H9 (cell line): ENCODE measurements at regions not wholly inside any gene's neighbourhood (a gene's known extent, or its start where the extent isn't known, plus 50 kb on each side); places are given as distances from the start of the nearest gene placed in this dataset.

Experiments
- DNase-seq: peaks from one replicate; pipeline ENCODE4 v3.0.0-alpha.2; 2017
- H2AFZ ChIP-seq: one replicate; pipeline ENCODE4 v1.6.1; 2013; ENCODE audit warnings: mild to moderate bottlenecking, low read length, control low read depth, moderate library complexity
- H2AK5ac ChIP-seq: 2 replicates; pipeline ENCODE4 v1.6.1; 2013; ENCODE audit warnings: low read length, control low read depth, mixed read lengths; ENCODE audit not compliant: insufficient read length
- H2BK120ac ChIP-seq: one replicate; pipeline ENCODE4 v1.6.1; 2013; ENCODE audit warnings: low read depth, mild to moderate bottlenecking, low read length, control low read depth, inconsistent platforms; ENCODE audit not compliant: poor library complexity, severe bottlenecking
- H2BK12ac ChIP-seq: 2 replicates; pipeline ENCODE4 v1.6.1; 2013; ENCODE audit warnings: low read length, control low read depth, mixed read lengths, low read depth; ENCODE audit not compliant: insufficient read length
- H2BK15ac ChIP-seq: 2 replicates; pipeline ENCODE4 v1.6.1; 2013; ENCODE audit warnings: low read depth, low read length, control low read depth
- H2BK20ac ChIP-seq: one replicate; pipeline ENCODE4 v1.6.1; 2013; ENCODE audit warnings: low read depth, mild to moderate bottlenecking, low read length, control low read depth, inconsistent platforms; ENCODE audit not compliant: poor library complexity, severe bottlenecking
- H2BK5ac ChIP-seq: 2 replicates; pipeline ENCODE4 v1.6.1; 2013; ENCODE audit warnings: low read length, control low read depth, mixed read lengths; ENCODE audit not compliant: insufficient read length
- H3K14ac ChIP-seq: 2 replicates; pipeline ENCODE4 v1.6.1; 2013; ENCODE audit warnings: low read length, control low read depth; ENCODE audit not compliant: insufficient read depth
- H3K18ac ChIP-seq: 2 replicates; pipeline ENCODE4 v1.6.1; 2013; ENCODE audit warnings: low read depth, mild to moderate bottlenecking, mixed read lengths, low read length, control low read depth; ENCODE audit not compliant: insufficient read length
- H3K23ac ChIP-seq: 2 replicates; pipeline ENCODE4 v1.6.1; 2013; ENCODE audit warnings: low read length, control low read depth, mixed read lengths, low read depth; ENCODE audit not compliant: insufficient read length
- H3K23me2 ChIP-seq: 2 replicates; pipeline ENCODE4 v1.6.1; 2013; ENCODE audit warnings: low read depth, mild to moderate bottlenecking, mixed read lengths, low read length, control low read depth; ENCODE audit not compliant: insufficient read length, poor library complexity, severe bottlenecking
- H3K27ac ChIP-seq: 2 replicates; pipeline ENCODE4 v1.5.1; 2013; ENCODE audit warnings: low read length, control low read depth, mixed read lengths, low read depth; ENCODE audit not compliant: insufficient read length
- H3K27me3 ChIP-seq: 2 replicates; pipeline ENCODE4 v1.6.1; 2013; ENCODE audit warnings: low read length, control low read depth, inconsistent platforms; ENCODE audit not compliant: insufficient read depth
- H3K4ac ChIP-seq: 2 replicates; pipeline ENCODE4 v1.6.1; 2013; ENCODE audit warnings: low read depth, mild to moderate bottlenecking, control low read depth, inconsistent platforms, low read length, moderate library complexity
- H3K4me1 ChIP-seq: 2 replicates; pipeline ENCODE4 v1.6.1; 2013; ENCODE audit warnings: low read length, control low read depth, inconsistent platforms; ENCODE audit not compliant: insufficient read depth
- H3K4me2 ChIP-seq: 2 replicates; pipeline ENCODE4 v1.6.1; 2013; ENCODE audit warnings: low read length, control low read depth, mixed read lengths; ENCODE audit not compliant: insufficient read length, insufficient read depth
- H3K56ac ChIP-seq: 2 replicates; pipeline ENCODE4 v1.6.1; 2013; ENCODE audit warnings: low read depth, mild to moderate bottlenecking, mixed read lengths, low read length, control low read depth; ENCODE audit not compliant: insufficient read length
- H3K79me1 ChIP-seq: 2 replicates; pipeline ENCODE4 v1.6.1; 2013; ENCODE audit warnings: low read depth, mild to moderate bottlenecking, moderate library complexity, low read length, control low read depth, inconsistent platforms; ENCODE audit not compliant: insufficient read depth, poor library complexity, severe bottlenecking
- H3K79me2 ChIP-seq: 2 replicates; pipeline ENCODE4 v1.6.1; 2013; ENCODE audit warnings: low read length, control low read depth, inconsistent platforms; ENCODE audit not compliant: insufficient read depth
- H3K9ac ChIP-seq: 2 replicates; pipeline ENCODE4 v1.6.1; 2013; ENCODE audit warnings: low read length, control low read depth, mixed read lengths; ENCODE audit not compliant: insufficient read length; ENCODE audit errors: extremely low read depth
- H3K9me3 ChIP-seq: one replicate; pipeline ENCODE4 v1.6.1; 2013; ENCODE audit warnings: low read depth, low read length, inconsistent platforms; ENCODE audit not compliant: control insufficient read depth
- H3T11ph ChIP-seq: one replicate; pipeline ENCODE4 v1.6.1; 2013; ENCODE audit warnings: mild to moderate bottlenecking, low read length, control low read depth, inconsistent platforms
- H4K20me1 ChIP-seq: one replicate; pipeline ENCODE4 v1.6.1; 2013; ENCODE audit not compliant: control insufficient read depth, insufficient read length, insufficient read depth
- H4K5ac ChIP-seq: 2 replicates; pipeline ENCODE4 v1.6.1; 2013; ENCODE audit warnings: low read depth, mild to moderate bottlenecking, mixed read lengths, low read length, control low read depth; ENCODE audit not compliant: insufficient read length
- H4K8ac ChIP-seq: replicated peaks from 2 replicates; pipeline ENCODE4 v1.6.1; 2013; ENCODE audit warnings: low read length, control low read depth, mixed read lengths, low read depth; ENCODE audit not compliant: insufficient read length
- H4K91ac ChIP-seq: 2 replicates; pipeline ENCODE4 v1.6.1; 2013; ENCODE audit warnings: low read depth, mild to moderate bottlenecking, moderate library complexity, mixed read lengths, low read length, control low read depth; ENCODE audit not compliant: insufficient read length
- H3K27ac Mint-ChIP-seq, 3 experiments: 2 replicates in 2 of 3; 3 replicates in 1 of 3; pipeline ENCODE4 v1.8.0; 2020 to 2021; ENCODE audit warnings: mixed read lengths in 3 of 3, mild to moderate bottlenecking in 1 of 3, moderate library complexity in 1 of 3
- H3K27me3 Mint-ChIP-seq: 2 replicates; pipeline ENCODE4 v1.8.0; 2021; ENCODE audit warnings: low read depth, mild to moderate bottlenecking, moderate library complexity, mixed read lengths
- H3K36me3 Mint-ChIP-seq, 3 experiments: 2 replicates in 2 of 3; 3 replicates in 1 of 3; pipeline ENCODE4 v1.8.0; 2020 to 2021; ENCODE audit warnings: low read depth in 3 of 3, mixed read lengths in 3 of 3; ENCODE audit not compliant: insufficient read depth in 1 of 3
- H3K4me1 Mint-ChIP-seq, 2 experiments: 2 replicates each; pipeline ENCODE4 v1.8.0; 2020; ENCODE audit warnings: mixed read lengths in 2 of 2
- H3K4me3 Mint-ChIP-seq, 2 experiments: 2 replicates in 1 of 2; 3 replicates in 1 of 2; pipeline ENCODE4 v1.8.0; 2020 to 2021; ENCODE audit warnings: mild to moderate bottlenecking in 2 of 2, mixed read lengths in 2 of 2, moderate library complexity in 1 of 2
- H3K9me3 Mint-ChIP-seq, 2 experiments: 2 replicates in 1 of 2; 3 replicates in 1 of 2; pipeline ENCODE4 v1.8.0; 2020; ENCODE audit warnings: mild to moderate bottlenecking in 2 of 2, mixed read lengths in 2 of 2, moderate library complexity in 1 of 2
- WGBS: extraction: QIAGEN DNeasy Blood & Tissue Kit; methylation state at CpG from one replicate; pipeline ENCODE4 v1.1.7; 2013; ENCODE audit warnings: missing lambda C conversion rate, low lambda C conversion rate, mixed read lengths; ENCODE audit not compliant: insufficient read length; ENCODE audit errors: extremely low coverage; 5-methylcytosine and 5-hydroxymethylcytosine counted together
- TF ChIP-seq, protein P1 (sequence below): fragments of 200-600 bp; sonication (generic); conservative IDR thresholded peaks from 3 replicates; pipeline ENCODE4 v1.8.0; 2021; ENCODE audit warnings: antibody characterized with exemption, mild to moderate bottlenecking

DNA sequence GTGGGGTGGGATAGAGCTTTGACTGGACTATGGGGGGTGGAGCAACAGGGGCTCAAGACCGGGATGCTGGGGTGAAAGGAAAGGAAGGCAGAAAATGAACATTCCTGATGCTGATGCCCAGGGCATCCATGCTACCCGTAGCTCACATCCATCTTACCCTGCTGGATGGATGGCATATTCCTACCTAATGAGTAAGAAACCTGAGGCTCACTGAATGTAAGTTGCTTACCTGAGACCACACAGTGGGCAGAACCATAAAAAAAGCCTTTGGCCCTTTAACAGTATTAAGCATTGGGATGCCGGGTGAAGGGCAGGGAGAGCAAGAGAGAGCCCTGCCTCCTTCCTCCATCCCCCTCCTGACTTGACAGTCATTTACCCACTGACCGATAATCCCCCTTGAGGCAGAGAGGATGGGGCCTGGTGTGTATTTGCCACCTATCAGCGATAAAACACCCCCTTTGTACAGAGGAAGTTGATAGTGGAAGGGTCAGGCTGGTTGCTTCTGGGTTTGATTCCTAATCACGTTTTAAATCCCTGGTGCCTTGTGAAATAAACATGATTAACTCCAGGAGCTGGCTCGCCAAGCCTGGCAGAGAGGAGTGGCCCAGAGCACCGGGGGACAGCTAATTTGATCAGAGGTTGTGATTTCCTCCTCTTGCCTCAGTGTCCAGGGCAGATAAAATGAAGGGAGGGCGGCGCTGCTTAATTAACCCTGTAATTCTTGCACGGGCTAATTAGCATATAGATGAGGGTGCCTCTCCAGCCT lies 105.9 kb upstream of the HS6ST1 start:
- Histone ChIP-seq H3K4me2 (no peak overlapping the region), H4K5ac (no peak overlapping the region), H4K91ac (no peak overlapping the region), H4K20me1 (no peaks in the 10 kb centered on the region), H2BK120ac (no peak overlapping the region), H3K9ac (no peak overlapping the region), H3T11ph (no peak overlapping the region), H3K56ac (no peak overlapping the region), H3K23ac (no peak overlapping the region), H3K4me1 (no peaks in the 10 kb centered on the region), H3K18ac (no peak overlapping the region), H4K8ac (no peak overlapping the region), H2BK12ac (no peak overlapping the region), H3K27ac (no peak overlapping the region), H3K79me1 (no peaks in the 10 kb centered on the region), H3K23me2 (no peaks in the 10 kb centered on the region), H3K9me3 (no peaks in the 10 kb centered on the region), H3K4ac (no peak overlapping the region), H2BK5ac (no peak overlapping the region), H2BK15ac (no peak overlapping the region), H3K27me3 (no peaks in the 10 kb centered on the region), H2AFZ (no peak overlapping the region), H2BK20ac (no peak overlapping the region), H3K79me2 (no peaks in the 10 kb centered on the region), H3K14ac (no peak overlapping the region), H2AK5ac (no peak overlapping the region)
- H3K9me3 Mint-ChIP-seq, result peaks cover 19 to 26% of the 10 kb centered on the region in 2 experiments
- TF ChIP-seq, protein P1, sequence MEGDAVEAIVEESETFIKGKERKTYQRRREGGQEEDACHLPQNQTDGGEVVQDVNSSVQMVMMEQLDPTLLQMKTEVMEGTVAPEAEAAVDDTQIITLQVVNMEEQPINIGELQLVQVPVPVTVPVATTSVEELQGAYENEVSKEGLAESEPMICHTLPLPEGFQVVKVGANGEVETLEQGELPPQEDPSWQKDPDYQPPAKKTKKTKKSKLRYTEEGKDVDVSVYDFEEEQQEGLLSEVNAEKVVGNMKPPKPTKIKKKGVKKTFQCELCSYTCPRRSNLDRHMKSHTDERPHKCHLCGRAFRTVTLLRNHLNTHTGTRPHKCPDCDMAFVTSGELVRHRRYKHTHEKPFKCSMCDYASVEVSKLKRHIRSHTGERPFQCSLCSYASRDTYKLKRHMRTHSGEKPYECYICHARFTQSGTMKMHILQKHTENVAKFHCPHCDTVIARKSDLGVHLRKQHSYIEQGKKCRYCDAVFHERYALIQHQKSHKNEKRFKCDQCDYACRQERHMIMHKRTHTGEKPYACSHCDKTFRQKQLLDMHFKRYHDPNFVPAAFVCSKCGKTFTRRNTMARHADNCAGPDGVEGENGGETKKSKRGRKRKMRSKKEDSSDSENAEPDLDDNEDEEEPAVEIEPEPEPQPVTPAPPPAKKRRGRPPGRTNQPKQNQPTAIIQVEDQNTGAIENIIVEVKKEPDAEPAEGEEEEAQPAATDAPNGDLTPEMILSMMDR, result no peak
- H3K4me1 Mint-ChIP-seq, result peaks cover 22 to 32% of the 10 kb centered on the region in 2 experiments
- DNase-seq, result peak; percentile 14
- no CpG with 5 or more reads among the region's 11 CpGs for WGBS
- H3K36me3 Mint-ChIP-seq, result peaks cover 2 to 29% (median 8%) of the 10 kb centered on the region in 3 experiments; a peak in 6 of 7 replicates
- peaks cover 11% of the 10 kb centered on the region for H3K27me3 Mint-ChIP-seq
- H3K27ac Mint-ChIP-seq, result no peak overlapping the region
- no peak overlapping the region for H3K4me3 Mint-ChIP-seq
